ENCODE measurements at regions not wholly inside any gene's neighbourhood (a gene's known extent, or its start where the extent isn't known, plus 50 kb on each side); places are given as distances from the start of the nearest gene placed in this dataset.
A peak's percentile ranks its signal among the peaks of the same experiment; 100 is the strongest.
"Not testable (repeated sequence)": the region's sequence is repeated elsewhere in the genome, so short reads cannot be mapped to it uniquely, and the experiment has no call there.

- TF ChIP-seq CTCF (IDR thresholded peaks at IDR 0.05; ENCODE audit: low read depth, low read length, missing input control) (peak; percentile 25), RAD21 (IDR thresholded peaks at IDR 0.05) (peak; percentile 59 to 65)
- not testable (repeated sequence) for TF ChIP-seq SP1 (IDR thresholded peaks at IDR 0.05); EGR1 (IDR thresholded peaks at IDR 0.05; ENCODE audit: low read depth in 2 of 2); REST (IDR thresholded peaks at IDR 0.05); GABPA (IDR thresholded peaks at IDR 0.05 in 1 of 2, conservative IDR thresholded peaks at IDR 0.05 in 1 of 2); MAX (IDR thresholded peaks at IDR 0.05)
Observed at GRCh38 chr2:131858197-131858596, 303.6 kb downstream of the ANKRD30BL start.

All from liver (tissue), 3 donors.